HEK293 (cell line): ENCODE measurements at regions not wholly inside any gene's neighbourhood (a gene's known extent, or its start where the extent isn't known, plus 50 kb on each side); places are given as distances from the start of the nearest gene placed in this dataset.

Experiments used
- CTCF ChIP-seq: fragments of 450-650 bp; formaldehyde crosslinking; IDR thresholded peaks from 2 replicates; pipeline ENCODE4 v1.5.1; 2016; ENCODE audit warnings: missing biosample characterization, missing genetic modification characterization
- ZBTB7A ChIP-seq: fragments of 450-650 bp; formaldehyde crosslinking; IDR thresholded peaks from 2 replicates; pipeline ENCODE4 v1.5.1; 2016; ENCODE audit warnings: low read depth, missing biosample characterization, missing genetic modification characterization
- ZNF704 ChIP-seq: fragments of 450-650 bp; formaldehyde crosslinking; IDR thresholded peaks from 2 replicates; pipeline ENCODE4 v1.5.1; 2016; ENCODE audit warnings: missing biosample characterization, missing genetic modification characterization
- ZSCAN23 ChIP-seq: fragments of 450-650 bp; formaldehyde crosslinking; IDR thresholded peaks from 2 replicates; pipeline ENCODE4 v1.5.1; 2016; ENCODE audit warnings: missing biosample characterization, missing genetic modification characterization

- TF ChIP-seq ZSCAN23 (tag by site-specific recombination) (no peak), ZNF704 (tag by site-specific recombination) (no peak), CTCF (tag by site-specific recombination) (no peak), ZBTB7A (tag by site-specific recombination) (no peak)
Observed at GRCh38 chr2:200173691-200174090, 132.8 kb upstream of the SPATS2L start.
